ENCODE measurements at regions not wholly inside any gene's neighbourhood (a gene's known extent, or its start where the extent isn't known, plus 50 kb on each side); places are given as distances from the start of the nearest gene placed in this dataset.

GRCh38 chr10:129104266-129105045 lies 362.6 kb upstream of the MGMT start:
- H3K36me3 ChIP-seq (ENCODE audit: insufficient read depth, low read length) = no peaks in the 10 kb centered on the region
- H3K9me3 ChIP-seq (ENCODE audit: low read length) = no peaks in the 10 kb centered on the region
- no peaks in the 10 kb centered on the region for H4K20me1 ChIP-seq (ENCODE audit: insufficient read depth, low read length)
- H3K27ac ChIP-seq (ENCODE audit: low read depth, low read length, poor library complexity, severe bottlenecking) = no peak overlapping the region
- no peaks in the 10 kb centered on the region for H3K79me2 ChIP-seq (ENCODE audit: insufficient read depth, low read length)
- no peaks in the 10 kb centered on the region for H3K4me1 ChIP-seq (ENCODE audit: insufficient read depth, low read length, severe bottlenecking)
- H3K4me2 ChIP-seq (ENCODE audit: low read length) = no peak overlapping the region
- H2AFZ ChIP-seq (ENCODE audit: low read length) = no peak overlapping the region
- H3F3A ChIP-seq (ENCODE audit: insufficient read depth, low read length) = no peaks in the 10 kb centered on the region
- no peaks in the 10 kb centered on the region for H3K27me3 ChIP-seq (ENCODE audit: insufficient read depth, low read length)
- H3K9me2 ChIP-seq (ENCODE audit: low read depth, low read length) = no peaks in the 10 kb centered on the region
- no peak overlapping the region for H3K4me3 ChIP-seq (ENCODE audit: low read depth, low read length, poor library complexity, severe bottlenecking)
- no peak overlapping the region for H3K9ac ChIP-seq (ENCODE audit: low read length)
- TF ChIP-seq CTCF (IDR thresholded peaks at IDR 0.05; ENCODE audit: low read length) = no peak
- TF ChIP-seq EZH2 (IDR thresholded peaks at IDR 0.05; ENCODE audit: borderline replicate concordance, low read length) = no peak

- H3K36me3 ChIP-seq (ENCODE audit: insufficient read depth, low read length) = no peaks in the 10 kb centered on the region
- H3K9ac ChIP-seq (ENCODE audit: low read length) = no peak overlapping the region
- H3F3A ChIP-seq (ENCODE audit: insufficient read depth, low read length) = no peaks in the 10 kb centered on the region
- no peaks in the 10 kb centered on the region for H3K4me1 ChIP-seq (ENCODE audit: insufficient read depth, low read length, severe bottlenecking)
- H3K4me3 ChIP-seq (ENCODE audit: low read depth, low read length, poor library complexity, severe bottlenecking) = no peak overlapping the region
- no peak overlapping the region for H3K27ac ChIP-seq (ENCODE audit: low read depth, low read length, poor library complexity, severe bottlenecking)
- H3K9me3 ChIP-seq (ENCODE audit: low read length) = no peaks in the 10 kb centered on the region
- no peaks in the 10 kb centered on the region for H4K20me1 ChIP-seq (ENCODE audit: insufficient read depth, low read length)
- H3K27me3 ChIP-seq (ENCODE audit: insufficient read depth, low read length) = no peaks in the 10 kb centered on the region; the same call in 1 of the 2 replicates
- no peaks in the 10 kb centered on the region for H3K9me2 ChIP-seq (ENCODE audit: low read depth, low read length)
- TF ChIP-seq EZH2 (IDR thresholded peaks at IDR 0.05; ENCODE audit: borderline replicate concordance, low read length) (no peak), CTCF (IDR thresholded peaks at IDR 0.05; ENCODE audit: low read length) (no peak)
- H3K79me2 ChIP-seq (ENCODE audit: insufficient read depth, low read length) = no peaks in the 10 kb centered on the region
- H3K4me2 ChIP-seq (ENCODE audit: low read length) = no peak overlapping the region
- no peak overlapping the region for H2AFZ ChIP-seq (ENCODE audit: low read length)
Observed at GRCh38 chr10:129105266-129105665, 361.8 kb upstream of the MGMT start.

DNA sequence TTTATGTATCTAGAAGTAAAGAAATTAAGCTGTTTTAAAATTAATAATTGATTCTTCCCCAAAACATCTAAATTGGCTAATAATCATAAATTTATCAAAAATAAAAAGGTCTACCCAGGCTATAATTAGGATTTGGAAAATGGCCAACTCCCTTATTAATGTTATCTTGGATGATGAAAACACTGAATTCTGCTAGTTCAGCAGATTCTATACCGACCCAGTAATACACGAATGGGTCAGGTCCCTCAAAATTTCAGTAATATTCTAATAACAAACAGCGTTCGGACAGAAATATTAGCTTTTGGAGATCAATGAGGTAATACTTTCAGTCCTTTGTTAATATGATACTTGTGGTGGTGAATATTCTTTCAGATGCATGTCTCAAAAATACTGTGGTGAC lies 360.7 kb upstream of the MGMT start:
- Histone ChIP-seq H3K27me3 (ENCODE audit: insufficient read depth, low read length) (no peaks in the 10 kb centered on the region; the same call in 1 of the 2 replicates), H3K4me3 (ENCODE audit: low read depth, low read length, poor library complexity, severe bottlenecking) (no peak overlapping the region), H3K4me2 (ENCODE audit: low read length) (no peak overlapping the region), H3K36me3 (ENCODE audit: insufficient read depth, low read length) (no peaks in the 10 kb centered on the region), H3F3A (ENCODE audit: insufficient read depth, low read length) (no peaks in the 10 kb centered on the region), H3K27ac (ENCODE audit: low read depth, low read length, poor library complexity, severe bottlenecking) (no peak overlapping the region), H3K9me3 (ENCODE audit: low read length) (no peaks in the 10 kb centered on the region), H3K4me1 (ENCODE audit: insufficient read depth, low read length, severe bottlenecking) (no peaks in the 10 kb centered on the region), H3K9ac (ENCODE audit: low read length) (no peak overlapping the region), H3K9me2 (ENCODE audit: low read depth, low read length) (no peaks in the 10 kb centered on the region), H3K79me2 (ENCODE audit: insufficient read depth, low read length) (no peaks in the 10 kb centered on the region), H2AFZ (ENCODE audit: low read length) (no peak overlapping the region), H4K20me1 (ENCODE audit: insufficient read depth, low read length) (no peaks in the 10 kb centered on the region)
- TF ChIP-seq CTCF (IDR thresholded peaks at IDR 0.05; ENCODE audit: low read length) (no peak), EZH2 (IDR thresholded peaks at IDR 0.05; ENCODE audit: borderline replicate concordance, low read length) (no peak)
